Right lobe of liver (tissue), 4 donors: ENCODE measurements at regions not wholly inside any gene's neighbourhood (a gene's known extent, or its start where the extent isn't known, plus 50 kb on each side); places are given as distances from the start of the nearest gene placed in this dataset.

Source experiments
- CTCF ChIP-seq, 4 donors: fragments of 200-600 bp in 3 of 4; fragments of 450-650 bp in 1 of 4; IDR thresholded peaks; one replicate each; pipeline versions ENCODE4 v1.5.1 to v1.8.0; 2016 to 2022; ENCODE audit warnings: antibody characterized with exemption in 4 of 4, mild to moderate bottlenecking in 2 of 4
- POLR2A ChIP-seq: fragments of 450-650 bp; IDR thresholded peaks from one replicate; pipeline ENCODE4 v1.6.1; 2017; ENCODE audit warnings: antibody characterized with exemption, mild to moderate bottlenecking
- donor health status: DM: no; HTN: no; CAD: no.
- donor health status: DM: no; HTN: no; CAD: no.
- donor health status: DM: no; HTN: yes; CAD: no.

- no peak for TF ChIP-seq CTCF (IDR thresholded peaks at IDR 0.05)
- TF ChIP-seq POLR2A = no peak
Observed at GRCh38 chr5:17065458-17065857, 129.4 kb upstream of the MYO10 start.
